NCI-H2227 (cell line): ENCODE measurements at regions not wholly inside any gene's neighbourhood (a gene's known extent, or its start where the extent isn't known, plus 50 kb on each side); places are given as distances from the start of the nearest gene placed in this dataset.

Experiments
- DNase-seq: peaks from one replicate; lab custom pipeline; 2025; ENCODE audit not compliant: unreplicated experiment; lab: John Stamatoyannopoulos, UW

- DNase-seq = no peak
Observed at GRCh38 chr2:187274146-187274545, 173.9 kb downstream of the CALCRL start.

DNA sequence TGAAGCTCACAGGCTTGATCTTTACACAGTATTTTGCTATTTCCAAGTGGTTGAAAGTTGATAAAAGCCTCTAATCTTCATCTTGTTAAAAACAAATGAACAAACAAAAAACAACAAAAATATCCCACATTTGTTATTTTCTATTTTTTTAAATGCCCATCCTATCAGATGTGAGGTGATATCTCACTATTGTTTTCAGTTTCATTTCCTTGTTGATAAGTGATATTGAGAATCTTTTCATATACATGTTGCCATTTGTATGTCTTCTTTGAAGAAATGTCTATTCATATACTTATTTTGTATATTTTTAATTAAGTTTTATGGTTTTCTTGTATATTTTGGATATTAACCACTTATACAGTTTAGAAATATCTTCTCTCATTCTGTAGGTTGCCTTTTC is 175.8 kb downstream of the CALCRL start:
- DNase-seq = no peak

- DNase-seq = no peak
Observed at GRCh38 chr2:187271825-187272224, 176.2 kb downstream of the CALCRL start.

DNA sequence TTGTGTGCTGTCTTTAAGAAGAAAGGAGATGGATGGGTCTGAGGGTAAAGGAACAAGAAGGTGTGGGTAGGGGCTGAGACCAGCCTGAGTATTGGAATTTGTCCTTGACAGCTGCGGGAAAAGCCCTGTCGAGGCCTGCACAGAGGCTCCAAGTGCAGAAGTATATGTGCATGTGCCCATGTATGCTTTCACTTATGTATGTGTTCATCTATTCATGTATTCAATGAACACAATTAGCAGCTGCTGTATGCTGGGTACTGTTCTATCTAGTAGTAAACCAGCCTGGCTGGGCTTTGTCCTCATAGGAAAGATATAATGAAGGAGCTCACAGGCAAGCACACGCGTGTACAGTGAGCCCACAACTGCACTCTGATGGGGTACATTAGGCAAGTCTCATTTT is 181.4 kb downstream of the CALCRL start:
- DNase-seq = no peak

DNA sequence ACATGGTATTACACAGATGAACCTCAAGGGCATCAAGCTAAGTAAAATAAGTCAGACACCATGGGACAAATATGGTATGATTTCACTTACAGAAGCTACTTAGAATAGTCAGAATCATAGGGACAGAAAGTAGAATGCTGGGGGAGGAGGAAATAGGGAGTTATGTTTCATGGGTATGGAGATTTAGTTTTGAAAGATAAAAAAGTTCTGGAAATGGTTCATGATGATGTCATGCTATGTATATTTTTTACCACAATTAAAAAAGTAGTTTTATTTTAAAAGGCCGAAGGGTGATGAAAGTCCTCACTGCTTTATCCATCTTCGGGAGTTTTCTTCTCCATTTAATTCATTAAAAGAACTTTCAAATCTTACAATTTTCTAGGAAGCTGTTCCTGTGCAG is 181.9 kb downstream of the CALCRL start:
- DNase-seq = no peak

GRCh38 chr2:187264612-187265011 is 183.4 kb downstream of the CALCRL start:
- DNase-seq = no peak

DNA sequence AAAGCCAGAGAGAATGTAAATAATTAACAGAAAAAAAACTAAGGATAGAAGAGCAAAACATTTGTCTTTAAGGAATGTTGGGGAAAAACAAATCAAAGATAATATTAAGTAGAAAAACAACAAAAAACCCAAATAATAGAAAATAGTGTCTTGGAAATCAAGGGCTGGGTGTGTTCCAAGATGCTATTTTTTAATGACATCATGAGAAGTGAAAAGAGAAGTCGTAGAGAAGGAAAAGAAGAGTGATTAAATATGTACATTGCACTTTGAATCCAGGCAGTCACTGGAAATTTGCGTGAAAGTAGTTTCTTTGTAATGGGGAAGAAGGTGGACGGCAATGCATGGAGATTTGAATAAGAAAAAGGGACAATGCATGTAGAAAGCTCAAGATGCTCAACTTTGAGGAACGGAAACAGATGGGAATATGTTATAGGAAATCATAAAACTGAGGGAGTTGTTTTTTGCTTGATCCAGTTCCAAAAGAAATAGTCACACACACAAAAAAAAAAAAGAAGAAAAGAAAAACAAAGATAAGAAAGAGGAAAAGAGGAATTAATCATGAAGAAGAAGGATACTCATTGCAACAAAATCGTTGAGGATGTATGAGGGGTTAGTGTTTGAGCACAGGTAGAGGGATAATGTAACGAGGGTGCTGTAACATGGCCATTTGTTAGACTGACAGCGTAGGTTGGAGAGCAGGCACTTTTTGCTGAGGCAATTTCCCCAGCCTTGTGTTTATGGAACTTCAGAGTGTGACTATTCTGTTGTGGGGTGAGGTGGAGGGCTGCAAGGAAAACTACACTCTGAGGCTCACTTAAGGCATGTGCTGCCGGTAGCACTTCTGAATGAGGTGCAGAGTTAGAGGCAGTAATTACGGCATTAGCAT is 184.1 kb downstream of the CALCRL start:
- no peak for DNase-seq

- DNase-seq = no peak
Observed at GRCh38 chr2:187261705-187262104, 186.3 kb downstream of the CALCRL start.

GRCh38 chr2:187252063-187252462 is 196.0 kb downstream of the CALCRL start:
- DNase-seq = no peak

- no peak for DNase-seq
Observed at GRCh38 chr2:187250137-187250536, 197.9 kb downstream of the CALCRL start.

GRCh38 chr2:187233811-187234210 is 214.2 kb downstream of the CALCRL start:
- DNase-seq = no peak

GRCh38 chr2:187232749-187233148 is 215.3 kb downstream of the CALCRL start:
- DNase-seq = no peak

GRCh38 chr2:187230088-187230487 is 218.0 kb downstream of the CALCRL start:
- DNase-seq = no peak

DNA sequence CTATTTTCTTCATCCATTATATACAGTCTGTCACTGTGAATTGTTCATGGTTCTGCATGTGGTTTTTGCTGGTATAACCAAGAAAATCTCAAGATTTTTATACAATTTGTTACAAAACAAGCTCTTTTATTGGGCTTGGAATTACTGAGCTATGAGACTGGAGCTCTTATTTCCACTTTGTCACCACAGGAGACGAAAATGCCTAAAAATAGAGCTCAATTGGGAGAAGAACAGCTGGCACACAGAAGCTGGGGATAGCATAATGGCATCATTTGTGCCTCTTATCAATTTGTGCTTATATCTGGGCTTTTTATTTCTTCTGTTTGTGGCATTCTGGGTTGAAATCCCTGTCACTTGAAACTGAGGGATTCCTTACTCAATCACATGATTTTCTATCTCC is 219.1 kb downstream of the CALCRL start:
- no peak for DNase-seq

- no peak for DNase-seq
Observed at GRCh38 chr2:187224989-187225388, 223.1 kb downstream of the CALCRL start.

DNA sequence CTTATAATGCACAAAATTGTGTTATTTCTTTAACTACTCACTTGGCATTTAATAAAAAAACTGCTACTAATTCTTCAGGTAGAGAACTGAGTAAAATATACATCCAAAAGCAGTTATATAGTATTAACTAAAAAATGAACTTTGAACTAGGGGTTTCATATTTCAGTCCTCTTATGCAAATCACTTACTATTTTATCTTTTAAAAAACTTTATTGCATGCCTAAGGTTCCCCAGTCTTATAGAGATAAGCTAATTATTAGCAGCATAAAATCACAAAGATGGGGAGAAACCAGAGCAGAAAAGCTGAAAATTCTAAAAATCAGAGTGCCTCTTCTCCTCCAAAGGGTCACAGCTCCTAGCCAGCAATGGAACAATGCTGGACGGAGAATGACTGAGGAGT is 228.0 kb downstream of the CALCRL start:
- DNase-seq = no peak

GRCh38 chr2:187215532-187216240 is 232.4 kb downstream of the CALCRL start:
- DNase-seq = no peak

DNA sequence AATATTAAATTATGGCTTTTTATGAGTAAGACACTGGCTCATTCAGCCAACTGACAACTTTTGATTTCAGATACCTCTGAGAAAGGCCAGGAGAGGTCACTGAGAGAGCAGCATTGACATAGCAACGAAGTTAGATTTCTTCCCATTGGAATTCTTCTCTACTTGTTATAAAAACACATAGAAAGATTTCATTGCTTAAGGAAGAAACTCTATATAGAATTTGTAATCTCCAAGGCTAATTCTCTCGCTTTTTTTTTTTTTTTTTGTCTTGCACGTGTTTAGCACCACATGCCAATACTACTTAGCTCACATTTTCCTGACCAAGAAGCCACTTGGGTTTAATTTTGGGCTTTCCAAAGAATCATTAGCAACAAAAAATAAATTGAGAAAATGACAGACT is 233.7 kb downstream of the CALCRL start:
- no peak for DNase-seq

DNA sequence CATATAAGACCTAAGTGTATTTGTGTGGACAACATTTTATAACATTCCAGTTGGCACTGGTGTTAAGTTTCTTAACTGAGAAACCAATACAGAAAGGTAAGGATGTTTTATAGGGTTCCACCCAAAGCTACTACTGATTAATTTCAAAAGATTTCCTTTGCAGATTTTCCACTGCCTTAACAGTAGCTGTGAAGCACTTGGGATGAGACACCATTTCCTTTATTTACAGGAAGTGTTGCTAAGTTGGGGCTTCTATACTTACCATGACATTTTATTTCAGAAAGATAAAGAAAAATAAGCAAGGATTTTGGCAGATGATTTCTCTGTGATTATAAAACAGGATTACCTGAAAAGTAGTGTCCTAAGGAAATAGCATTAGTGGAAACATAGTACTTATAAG is 234.3 kb downstream of the CALCRL start:
- DNase-seq = no peak

GRCh38 chr2:187210726-187211125 is 237.3 kb downstream of the CALCRL start:
- no peak for DNase-seq

DNA sequence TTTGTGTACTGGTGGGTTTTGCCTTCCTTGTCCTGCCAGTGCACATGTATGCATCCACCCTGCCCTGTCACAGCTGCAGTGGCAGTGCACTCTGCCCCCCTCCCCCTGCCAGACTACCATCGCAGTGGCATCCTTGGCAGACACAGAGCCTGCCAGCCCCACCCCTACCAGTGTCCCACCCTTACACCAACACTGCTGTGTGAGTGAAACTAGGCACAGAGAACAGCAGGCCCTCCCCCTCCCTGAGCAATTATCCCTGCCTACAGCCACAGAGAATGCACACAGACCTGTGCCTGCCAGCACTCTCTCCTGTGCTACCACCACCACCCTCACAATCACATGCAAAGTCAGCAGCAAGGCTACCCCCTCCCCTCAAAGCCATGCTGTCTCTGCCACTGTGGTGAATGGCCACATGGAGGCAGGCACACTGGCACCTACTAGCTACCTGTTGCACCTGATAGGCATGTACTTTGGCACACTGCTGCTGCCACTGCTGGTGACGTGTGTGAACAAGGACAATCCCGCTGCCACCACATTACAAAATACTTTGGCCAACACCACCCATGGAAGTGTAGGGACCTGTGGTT is 239.8 kb downstream of the CALCRL start:
- no peak for DNase-seq

- no peak for DNase-seq
Observed at GRCh38 chr2:187207126-187207525, 240.9 kb downstream of the CALCRL start.
